ENCODE measurements at regions not wholly inside any gene's neighbourhood (a gene's known extent, or its start where the extent isn't known, plus 50 kb on each side); places are given as distances from the start of the nearest gene placed in this dataset.
A peak's percentile ranks its signal among the peaks of the same experiment; 100 is the strongest.

DNA sequence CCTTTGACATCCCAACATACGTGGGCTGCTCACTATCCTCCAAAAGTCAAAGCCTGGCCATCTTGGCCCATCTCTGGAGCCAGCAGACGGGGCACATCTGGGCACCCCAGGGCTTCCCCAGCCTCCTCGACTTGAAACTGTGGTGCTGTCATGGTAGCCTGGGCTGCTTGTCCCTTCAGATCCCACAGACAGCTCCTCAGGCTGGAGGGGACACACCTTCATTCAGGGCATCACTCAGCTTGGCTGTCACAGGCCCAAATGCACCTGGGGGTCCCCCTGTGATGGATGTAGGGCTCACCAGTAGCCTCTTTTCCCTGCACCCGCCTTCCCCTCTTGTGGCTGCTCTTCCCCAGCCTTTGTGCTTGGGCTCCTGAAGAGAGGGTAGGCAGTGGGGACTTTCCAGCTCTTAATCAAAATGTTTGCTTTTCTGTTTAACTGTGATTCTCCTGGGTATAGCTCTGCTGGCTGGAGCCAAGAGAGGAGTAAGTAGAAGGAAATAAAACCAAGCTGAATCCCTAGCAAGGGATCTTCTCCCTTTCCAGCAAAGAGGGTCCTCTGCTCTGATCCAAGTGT, 92.3 kb downstream of the GYPC start:
- ChIA-PET CTCF (interaction anchor here (1.3 kb wide), 1 partner anchor 220 kb away, joined by 6 read pairs; no protein-coding TSS in a partner anchor), POLR2A (no interaction called here)
- H3K27ac ChIP-seq (ENCODE audit: low read depth, low read length) = no peak overlapping the region
- no peak overlapping the region for H3K4me3 ChIP-seq (ENCODE audit: low read depth, low read length)
- DNase-seq (ENCODE audit: low read depth, low spot score) = no peak
- TF ChIP-seq, protein P1, sequence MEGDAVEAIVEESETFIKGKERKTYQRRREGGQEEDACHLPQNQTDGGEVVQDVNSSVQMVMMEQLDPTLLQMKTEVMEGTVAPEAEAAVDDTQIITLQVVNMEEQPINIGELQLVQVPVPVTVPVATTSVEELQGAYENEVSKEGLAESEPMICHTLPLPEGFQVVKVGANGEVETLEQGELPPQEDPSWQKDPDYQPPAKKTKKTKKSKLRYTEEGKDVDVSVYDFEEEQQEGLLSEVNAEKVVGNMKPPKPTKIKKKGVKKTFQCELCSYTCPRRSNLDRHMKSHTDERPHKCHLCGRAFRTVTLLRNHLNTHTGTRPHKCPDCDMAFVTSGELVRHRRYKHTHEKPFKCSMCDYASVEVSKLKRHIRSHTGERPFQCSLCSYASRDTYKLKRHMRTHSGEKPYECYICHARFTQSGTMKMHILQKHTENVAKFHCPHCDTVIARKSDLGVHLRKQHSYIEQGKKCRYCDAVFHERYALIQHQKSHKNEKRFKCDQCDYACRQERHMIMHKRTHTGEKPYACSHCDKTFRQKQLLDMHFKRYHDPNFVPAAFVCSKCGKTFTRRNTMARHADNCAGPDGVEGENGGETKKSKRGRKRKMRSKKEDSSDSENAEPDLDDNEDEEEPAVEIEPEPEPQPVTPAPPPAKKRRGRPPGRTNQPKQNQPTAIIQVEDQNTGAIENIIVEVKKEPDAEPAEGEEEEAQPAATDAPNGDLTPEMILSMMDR (IDR thresholded peaks at IDR 0.05; ENCODE audit: low read depth, low read length) = no peak
- H3K27me3 ChIP-seq (ENCODE audit: control insufficient read depth, insufficient read depth, low read length) = no peaks in the 10 kb centered on the region
- no peaks in the 10 kb centered on the region for H3K9me3 ChIP-seq (ENCODE audit: control insufficient read depth, insufficient read depth, low read length)

DNA sequence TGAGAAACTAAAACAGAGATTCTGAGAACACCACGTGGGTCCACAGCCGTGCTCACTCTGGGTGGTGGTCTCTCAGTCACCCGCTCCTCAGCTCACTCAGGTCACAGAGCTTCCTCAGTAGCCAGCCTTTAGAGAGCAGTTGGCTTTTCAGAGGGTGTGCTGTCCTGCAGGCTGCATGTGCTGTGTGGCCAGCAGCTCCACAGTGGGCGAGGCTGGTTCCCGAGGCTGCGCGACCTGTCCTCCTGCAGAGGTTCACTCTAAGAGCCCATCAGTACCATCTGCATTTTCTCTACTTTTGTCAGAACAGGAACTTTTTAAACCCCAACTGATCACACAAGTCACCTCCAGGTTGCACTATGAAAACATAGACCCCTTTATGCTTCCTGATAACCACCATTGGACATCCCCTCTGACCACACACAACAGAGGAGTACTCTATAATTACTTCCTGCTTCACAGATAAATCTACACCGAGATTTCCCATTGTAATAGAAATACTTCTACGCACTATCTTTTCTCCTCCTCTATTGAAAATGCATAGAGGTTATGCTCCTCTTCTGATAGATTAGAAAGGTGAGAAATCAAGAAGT, 93.1 kb downstream of the GYPC start:
- H3K9me3 ChIP-seq (ENCODE audit: control insufficient read depth, insufficient read depth, low read length) = no peaks in the 10 kb centered on the region
- no peaks in the 10 kb centered on the region for H3K27me3 ChIP-seq (ENCODE audit: control insufficient read depth, insufficient read depth, low read length)
- POLR2A ChIA-PET = no interaction called here
- H3K27ac ChIP-seq (ENCODE audit: low read depth, low read length) = no peak overlapping the region
- TF ChIP-seq, protein P1 (IDR thresholded peaks at IDR 0.05; ENCODE audit: low read depth, low read length) = no peak
- no peak for DNase-seq (ENCODE audit: low read depth, low spot score)
- H3K4me3 ChIP-seq (ENCODE audit: low read depth, low read length) = no peak overlapping the region
- CTCF ChIA-PET = interaction anchor here (1.3 kb wide), 1 partner anchor 221 kb away, joined by 6 read pairs; no protein-coding TSS in a partner anchor

- CTCF ChIA-PET = interaction anchor here (0.6 kb wide), 1 partner anchor 222 kb away, joined by 3 read pairs; no protein-coding TSS in a partner anchor
- DNase-seq (ENCODE audit: low read depth, low spot score) = no peak
These were observed 93.6 kb downstream of the GYPC start for GRCh38 chr2:126749537-126749936.

GRCh38 chr2:126750506-126750905, 94.5 kb downstream of the GYPC start:
- CTCF ChIA-PET = interaction anchor here (0.6 kb wide), 1 partner anchor 222 kb away, joined by 3 read pairs; no protein-coding TSS in a partner anchor
- POLR2A ChIA-PET = no interaction called here
- Histone ChIP-seq H3K27me3 (ENCODE audit: control insufficient read depth, insufficient read depth, low read length) (no peaks in the 10 kb centered on the region), H3K9me3 (ENCODE audit: control insufficient read depth, insufficient read depth, low read length) (no peaks in the 10 kb centered on the region), H3K4me3 (ENCODE audit: low read depth, low read length) (no peak overlapping the region), H3K27ac (ENCODE audit: low read depth, low read length) (no peak overlapping the region)
- TF ChIP-seq, protein P1 (IDR thresholded peaks at IDR 0.05; ENCODE audit: low read depth, low read length) = no peak
- no peak for DNase-seq (ENCODE audit: low read depth, low spot score)

More at GRCh38 chr2:126749537-126749936, 93.6 kb downstream of the GYPC start:
- H3K27me3 ChIP-seq (ENCODE audit: control insufficient read depth, insufficient read depth, low read length) = no peaks in the 10 kb centered on the region
- POLR2A ChIA-PET = no interaction called here
- H3K9me3 ChIP-seq (ENCODE audit: control insufficient read depth, insufficient read depth, low read length) = no peaks in the 10 kb centered on the region
- no peak overlapping the region for H3K4me3 ChIP-seq (ENCODE audit: low read depth, low read length)
- no peak overlapping the region for H3K27ac ChIP-seq (ENCODE audit: low read depth, low read length)
- TF ChIP-seq, protein P1 (IDR thresholded peaks at IDR 0.05; ENCODE audit: low read depth, low read length) = peak; percentile 42

GRCh38 chr2:126751477-126751876, 95.5 kb downstream of the GYPC start:
- ChIA-PET POLR2A (no interaction called here), CTCF (no interaction called here)
- no peak for DNase-seq (ENCODE audit: low read depth, low spot score)

More at GRCh38 chr2:126751477-126751876, 95.5 kb downstream of the GYPC start:
- Histone ChIP-seq H3K9me3 (ENCODE audit: control insufficient read depth, insufficient read depth, low read length) (no peaks in the 10 kb centered on the region), H3K4me3 (ENCODE audit: low read depth, low read length) (no peak overlapping the region), H3K27ac (ENCODE audit: low read depth, low read length) (no peak overlapping the region), H3K27me3 (ENCODE audit: control insufficient read depth, insufficient read depth, low read length) (no peaks in the 10 kb centered on the region)
- TF ChIP-seq, protein P1 (IDR thresholded peaks at IDR 0.05; ENCODE audit: low read depth, low read length) = no peak
